A549 (cell line): ENCODE measurements at regions not wholly inside any gene's neighbourhood (a gene's known extent, or its start where the extent isn't known, plus 50 kb on each side); places are given as distances from the start of the nearest gene placed in this dataset.

ENCODE experiments used
- ATAC-seq, 2 experiments: fragments of 200-7000 bp in 1 of 2; fragments of >200 bp in 1 of 2; cut with Nextera tagmentation in 1 of 2; cut with Tn5 transposase in 1 of 2; 3 replicates each; pipeline versions ENCODE4 v1.8.0 to v1.9.1; 2018 to 2020; ENCODE audit warnings: mild to moderate bottlenecking in 1 of 2, moderate library complexity in 1 of 2
- CTCF ChIA-PET: fragments of 300-600 bp; sonication (Branson Sonifier 250); formaldehyde crosslinking; extraction: SDS; loops from one replicate; lab custom pipeline; 2021; ENCODE audit warnings: antibody characterized with exemption, inconsistent platforms; lab: Yijun Ruan, JAX
- POLR2A ChIA-PET: fragments of 350-600 bp; formaldehyde crosslinking; extraction: SDS; loops from one replicate; lab custom pipeline; 2021; ENCODE audit warnings: antibody characterized with exemption, inconsistent platforms; lab: Yijun Ruan, JAX
- DNase-seq, 2 experiments: peaks; one replicate each; pipeline versions ENCODE4 v3.0.0 to v3.0.0-alpha.2; 2011 to 2016; ENCODE audit warnings: low read depth in 1 of 2, low spot score in 1 of 2
- FAIRE-seq: peaks from 2 replicates; lab custom pipeline; 2011; peaks lifted over from hg19 to GRCh38; lab: Jason Lieb, UNC
- H3K27ac ChIP-seq, 2 experiments: fragments of >200 bp; sonication (Bioruptor Twin); formaldehyde crosslinking; 3 replicates each; pipeline ENCODE4 v1.5.1; 2016 to 2017
- H3K4me1 ChIP-seq: fragments of >200 bp; sonication (Bioruptor Twin); formaldehyde crosslinking; 3 replicates; pipeline ENCODE4 v1.6.1; 2016
- H3K4me2 ChIP-seq: fragments of >200 bp; sonication (Bioruptor Twin); formaldehyde crosslinking; 3 replicates; pipeline ENCODE4 v1.6.1; 2016
- H3K4me3 ChIP-seq: fragments of >200 bp; sonication (Bioruptor Twin); formaldehyde crosslinking; 3 replicates; pipeline ENCODE4 v1.5.1; 2016
- H3K9me3 ChIP-seq: fragments of >200 bp; sonication (Bioruptor Twin); formaldehyde crosslinking; 3 replicates; pipeline ENCODE4 v1.6.1; 2016
- BHLHE40 ChIP-seq: IDR thresholded peaks from 2 replicates; pipeline ENCODE4 v1.6.1; 2012; ENCODE audit warnings: low read depth, low read length, inconsistent platforms
- CEBPB ChIP-seq, 2 experiments: fragments of >200 bp in 1 of 2; sonication (Bioruptor Twin) in 1 of 2; formaldehyde crosslinking in 1 of 2; IDR thresholded peaks; 2 replicates each; pipeline ENCODE4 v1.6.1; 2012 to 2016
- CHD2 ChIP-seq: fragments of 150-350 bp; IDR thresholded peaks from 2 replicates; pipeline ENCODE4 v1.6.1; 2014; ENCODE audit warnings: low read length; ENCODE audit not compliant: partially characterized antibody
- EHMT2 ChIP-seq: fragments of 200-600 bp; sonication (generic); IDR thresholded peaks from 2 replicates; pipeline ENCODE4 v1.6.1; 2016; ENCODE audit warnings: antibody characterized with exemption, low read depth, mild to moderate bottlenecking, moderate library complexity
- EP300 ChIP-seq, 2 experiments: fragments of >200 bp; sonication (Bioruptor Twin); formaldehyde crosslinking; IDR thresholded peaks; 2 replicates in 1 of 2; 3 replicates in 1 of 2; pipeline ENCODE4 v1.6.1; 2016 to 2017
- FOXS1 ChIP-seq: fragments of 250-450 bp; sonication (Bioruptor Pico); IDR thresholded peaks from 2 replicates; pipeline ENCODE4 v1.5.0; 2020; ENCODE audit warnings: mild to moderate bottlenecking, moderate library complexity
- GATA3 ChIP-seq: IDR thresholded peaks from 2 replicates; pipeline ENCODE4 v1.6.1; 2012; ENCODE audit warnings: borderline replicate concordance
- HOXA7 ChIP-seq: fragments of 250-450 bp; sonication (Bioruptor Pico); IDR thresholded peaks from 2 replicates; pipeline ENCODE4 v1.5.0; 2020; ENCODE audit warnings: mild to moderate bottlenecking, moderate library complexity
- HOXB13 ChIP-seq: fragments of 250-450 bp; sonication (Bioruptor Pico); IDR thresholded peaks from 2 replicates; pipeline ENCODE4 v1.5.0; 2020; ENCODE audit warnings: low read depth, mild to moderate bottlenecking, moderate library complexity
- JUNB ChIP-seq: fragments of >200 bp; sonication (Bioruptor Twin); formaldehyde crosslinking; IDR thresholded peaks from 2 replicates; pipeline ENCODE4 v1.6.1; 2016
- KDM5A ChIP-seq: fragments of 200-600 bp; sonication (generic); IDR thresholded peaks from 2 replicates; pipeline ENCODE4 v1.6.1; 2016; ENCODE audit warnings: antibody characterized with exemption, mild to moderate bottlenecking
- MAFK ChIP-seq: fragments of 450-650 bp; IDR thresholded peaks from 2 replicates; pipeline ENCODE4 v1.6.1; 2014; ENCODE audit not compliant: partially characterized antibody
- MYC ChIP-seq: IDR thresholded peaks from 2 replicates; pipeline ENCODE4 v1.6.1; 2012; ENCODE audit warnings: mild to moderate bottlenecking, inconsistent platforms, low read length, improper control_type of control experiment, borderline replicate concordance
- NFE2L2 ChIP-seq: fragments of 150-350 bp; conservative IDR thresholded peaks from 2 replicates; pipeline ENCODE4 v1.6.1; 2014; ENCODE audit warnings: low read length
- NR3C1 ChIP-seq: fragments of >200 bp; sonication (Bioruptor Twin); formaldehyde crosslinking; IDR thresholded peaks from 3 replicates; pipeline ENCODE4 v1.6.1; 2017
- PHF8 ChIP-seq: fragments of 200-600 bp; sonication (generic); IDR thresholded peaks from 2 replicates; pipeline ENCODE4 v1.6.1; 2016; ENCODE audit warnings: low read depth, mild to moderate bottlenecking, antibody characterized with exemption, moderate library complexity, borderline replicate concordance
- POLR2A ChIP-seq: IDR thresholded peaks from 2 replicates; pipeline ENCODE4 v1.6.1; 2012; ENCODE audit warnings: mild to moderate bottlenecking, low read length
- POLR2AphosphoS2 ChIP-seq: conservative IDR thresholded peaks from 2 replicates; pipeline ENCODE4 v1.6.1; 2012; ENCODE audit warnings: low read length, improper control_type of control experiment, inconsistent platforms
- RAD21 ChIP-seq, 2 experiments: fragments of >200 bp in 1 of 2; sonication (Bioruptor Twin) in 1 of 2; formaldehyde crosslinking in 1 of 2; IDR thresholded peaks in 1 of 2; conservative IDR thresholded peaks in 1 of 2; 2 replicates in 1 of 2; 3 replicates in 1 of 2; pipeline ENCODE4 v1.6.1; 2012 to 2018; ENCODE audit warnings: inconsistent platforms in 1 of 2
- RARB ChIP-seq: fragments of 250-450 bp; sonication (Bioruptor Pico); IDR thresholded peaks from 2 replicates; pipeline ENCODE4 v1.8.0; 2021; ENCODE audit warnings: mild to moderate bottlenecking, moderate library complexity
- RCOR1 ChIP-seq: fragments of 150-350 bp; IDR thresholded peaks from 2 replicates; pipeline ENCODE4 v1.6.1; 2014; ENCODE audit warnings: antibody characterized with exemption, low read length, low read depth
- RNF2 ChIP-seq: fragments of 200-600 bp; sonication (generic); IDR thresholded peaks from 2 replicates; pipeline ENCODE4 v1.6.1; 2016; ENCODE audit warnings: low read depth, mild to moderate bottlenecking, antibody characterized with exemption, moderate library complexity, borderline replicate concordance
- TP53 ChIP-seq: fragments of 250-450 bp; sonication (Bioruptor Pico); IDR thresholded peaks from 2 replicates; pipeline ENCODE4 v1.5.0; 2021; ENCODE audit warnings: mild to moderate bottlenecking, moderate library complexity
- ZC3H11A ChIP-seq: fragments of 450-650 bp; IDR thresholded peaks from 2 replicates; pipeline ENCODE4 v1.6.1; 2014; ENCODE audit warnings: antibody characterized with exemption, mild to moderate bottlenecking
- ZNF302 ChIP-seq: fragments of 250-450 bp; sonication (Bioruptor Pico); IDR thresholded peaks from 2 replicates; pipeline ENCODE4 v1.9.0; 2021; ENCODE audit warnings: inconsistent platforms, mild to moderate bottlenecking, moderate library complexity
- whole genome bisulfite sequencing: methylation state at CpG from one replicate; pipeline ENCODE4 v1.1.6; 2017; ENCODE audit errors: missing lambda C conversion rate; 5-methylcytosine and 5-hydroxymethylcytosine counted together
- TF ChIP-seq, protein P1 (sequence below): fragments of 450-650 bp; IDR thresholded peaks from 2 replicates; pipeline ENCODE4 v1.6.1; 2014; ENCODE audit warnings: antibody characterized with exemption
- TF ChIP-seq, protein P2 (sequence below): IDR thresholded peaks from 2 replicates; pipeline ENCODE4 v1.6.1; 2012
- TF ChIP-seq, protein P3 (sequence below): fragments of 250-450 bp; sonication (Bioruptor Pico); IDR thresholded peaks from 2 replicates; pipeline ENCODE4 v1.5.0; 2020; ENCODE audit warnings: low read depth, mild to moderate bottlenecking, moderate library complexity
- TF ChIP-seq, protein P4 (sequence below): fragments of 250-450 bp; sonication (Bioruptor Pico); IDR thresholded peaks from 2 replicates; pipeline ENCODE4 v1.5.0; 2021; ENCODE audit warnings: mild to moderate bottlenecking, moderate library complexity, borderline replicate concordance
- TF ChIP-seq, protein P5 (sequence below): IDR thresholded peaks from 2 replicates; pipeline ENCODE4 v1.6.1; 2012

DNA sequence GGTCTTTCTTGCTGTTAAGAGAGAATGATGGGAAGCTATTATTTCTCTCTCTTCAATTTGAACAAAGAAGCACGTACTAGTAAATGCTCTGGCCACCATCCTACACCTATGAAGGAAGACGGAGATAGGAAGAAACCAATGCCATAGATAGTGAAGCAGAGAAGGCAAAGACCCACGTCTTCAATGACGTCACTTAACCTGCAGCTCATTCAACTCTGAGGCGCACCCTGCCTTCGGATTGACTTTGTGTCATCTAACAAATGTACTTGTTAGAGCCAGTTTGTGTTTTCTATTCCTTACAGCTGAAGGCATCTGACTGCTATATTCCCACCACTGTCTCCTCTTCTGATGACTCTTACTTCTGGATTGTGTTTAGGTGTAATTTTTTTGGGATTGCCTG lies 332.5 kb upstream of the DDI1 start:
- H3K4me1 ChIP-seq, result peaks cover 13% of the 10 kb centered on the region
- no peak for ATAC-seq
- H3K4me2 ChIP-seq, result no peak overlapping the region
- FAIRE-seq, result no peak
- H3K9me3 ChIP-seq, result no peaks in the 10 kb centered on the region
- H3K27ac ChIP-seq, result no peak overlapping the region
- H3K4me3 ChIP-seq, result no peak overlapping the region
- ChIA-PET POLR2A (no interaction called here), CTCF (no interaction called here)
- DNase-seq, result no peak
- no peak for TF ChIP-seq PHF8
- TF ChIP-seq TP53, result no peak
- TF ChIP-seq KDM5A, result no peak
- no peak for TF ChIP-seq MAFK
- no peak for TF ChIP-seq JUNB
- TF ChIP-seq RAD21 (conservative IDR thresholded peaks at IDR 0.05 in 1 of 2, IDR thresholded peaks at IDR 0.05 in 1 of 2), result no peak
- TF ChIP-seq, protein P1, sequence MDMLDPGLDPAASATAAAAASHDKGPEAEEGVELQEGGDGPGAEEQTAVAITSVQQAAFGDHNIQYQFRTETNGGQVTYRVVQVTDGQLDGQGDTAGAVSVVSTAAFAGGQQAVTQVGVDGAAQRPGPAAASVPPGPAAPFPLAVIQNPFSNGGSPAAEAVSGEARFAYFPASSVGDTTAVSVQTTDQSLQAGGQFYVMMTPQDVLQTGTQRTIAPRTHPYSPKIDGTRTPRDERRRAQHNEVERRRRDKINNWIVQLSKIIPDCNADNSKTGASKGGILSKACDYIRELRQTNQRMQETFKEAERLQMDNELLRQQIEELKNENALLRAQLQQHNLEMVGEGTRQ, result no peak
- TF ChIP-seq HOXB13 (CRISPR knock-in tag), result no peak
- TF ChIP-seq, protein P2, sequence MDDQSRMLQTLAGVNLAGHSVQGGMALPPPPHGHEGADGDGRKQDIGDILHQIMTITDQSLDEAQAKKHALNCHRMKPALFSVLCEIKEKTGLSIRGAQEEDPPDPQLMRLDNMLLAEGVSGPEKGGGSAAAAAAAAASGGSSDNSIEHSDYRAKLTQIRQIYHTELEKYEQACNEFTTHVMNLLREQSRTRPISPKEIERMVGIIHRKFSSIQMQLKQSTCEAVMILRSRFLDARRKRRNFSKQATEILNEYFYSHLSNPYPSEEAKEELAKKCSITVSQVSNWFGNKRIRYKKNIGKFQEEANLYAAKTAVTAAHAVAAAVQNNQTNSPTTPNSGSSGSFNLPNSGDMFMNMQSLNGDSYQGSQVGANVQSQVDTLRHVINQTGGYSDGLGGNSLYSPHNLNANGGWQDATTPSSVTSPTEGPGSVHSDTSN, result no peak
- no peak for TF ChIP-seq HOXA7 (CRISPR knock-in tag)
- TF ChIP-seq RARB (CRISPR knock-in tag), result no peak
- TF ChIP-seq BHLHE40, result no peak
- TF ChIP-seq EP300 (IDR thresholded peaks at IDR 0.05), result no peak
- no peak for TF ChIP-seq EHMT2
- no peak for TF ChIP-seq ZC3H11A
- TF ChIP-seq, protein P3, sequence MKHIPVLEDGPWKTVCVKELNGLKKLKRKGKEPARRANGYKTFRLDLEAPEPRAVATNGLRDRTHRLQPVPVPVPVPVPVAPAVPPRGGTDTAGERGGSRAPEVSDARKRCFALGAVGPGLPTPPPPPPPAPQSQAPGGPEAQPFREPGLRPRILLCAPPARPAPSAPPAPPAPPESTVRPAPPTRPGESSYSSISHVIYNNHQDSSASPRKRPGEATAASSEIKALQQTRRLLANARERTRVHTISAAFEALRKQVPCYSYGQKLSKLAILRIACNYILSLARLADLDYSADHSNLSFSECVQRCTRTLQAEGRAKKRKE (CRISPR knock-in tag), result no peak
- TF ChIP-seq POLR2AphosphoS2, result no peak
- TF ChIP-seq GATA3, result no peak
- TF ChIP-seq, all 56 proteins: peak for 0
- WGBS, result 86% methylated on average over 6 of the region's 6 CpGs

DNA sequence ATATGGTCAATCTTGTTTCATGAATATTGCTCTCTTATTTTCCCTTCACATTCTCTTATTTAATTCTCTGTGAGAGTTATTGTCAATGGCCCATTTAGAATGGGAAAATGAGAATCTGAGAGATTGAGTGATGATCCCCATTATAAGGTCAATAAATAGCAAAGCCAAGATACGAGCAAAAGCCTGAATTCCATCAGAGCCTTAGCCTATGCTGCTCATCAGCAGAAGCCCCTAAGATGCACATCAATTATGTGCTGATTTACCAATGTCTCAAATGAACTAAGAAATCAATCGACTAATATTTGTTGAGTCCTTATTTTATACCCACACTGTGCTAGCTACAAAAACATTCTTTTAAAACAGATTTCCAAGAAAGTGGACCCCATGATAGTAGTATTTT lies 330.8 kb upstream of the DDI1 start:
- WGBS, result 50% methylated on average over 2 of the region's 2 CpGs
- H3K4me1 ChIP-seq, result peaks cover 7% of the 10 kb centered on the region
- no peak for DNase-seq
- no peak overlapping the region for H3K4me3 ChIP-seq
- no peaks in the 10 kb centered on the region for H3K9me3 ChIP-seq
- H3K4me2 ChIP-seq, result no peak overlapping the region
- TF ChIP-seq GATA3 (no peak), RCOR1 (no peak), CEBPB (IDR thresholded peaks at IDR 0.05) (no peak), NR3C1 (no peak), FOXS1 (CRISPR knock-in tag) (no peak), POLR2A (no peak), EP300 (IDR thresholded peaks at IDR 0.05) (no peak), NFE2L2 (no peak), CHD2 (no peak), ZNF302 (no peak), MYC (no peak), RNF2 (no peak)
- TF ChIP-seq, protein P4, sequence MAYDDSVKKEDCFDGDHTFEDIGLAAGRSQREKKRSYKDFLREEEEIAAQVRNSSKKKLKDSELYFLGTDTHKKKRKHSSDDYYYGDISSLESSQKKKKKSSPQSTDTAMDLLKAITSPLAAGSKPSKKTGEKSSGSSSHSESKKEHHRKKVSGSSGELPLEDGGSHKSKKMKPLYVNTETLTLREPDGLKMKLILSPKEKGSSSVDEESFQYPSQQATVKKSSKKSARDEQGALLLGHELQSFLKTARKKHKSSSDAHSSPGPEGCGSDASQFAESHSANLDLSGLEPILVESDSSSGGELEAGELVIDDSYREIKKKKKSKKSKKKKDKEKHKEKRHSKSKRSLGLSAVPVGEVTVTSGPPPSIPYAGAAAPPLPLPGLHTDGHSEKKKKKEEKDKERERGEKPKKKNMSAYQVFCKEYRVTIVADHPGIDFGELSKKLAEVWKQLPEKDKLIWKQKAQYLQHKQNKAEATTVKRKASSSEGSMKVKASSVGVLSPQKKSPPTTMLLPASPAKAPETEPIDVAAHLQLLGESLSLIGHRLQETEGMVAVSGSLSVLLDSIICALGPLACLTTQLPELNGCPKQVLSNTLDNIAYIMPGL (CRISPR knock-in tag), result no peak
- TF ChIP-seq, protein P5, sequence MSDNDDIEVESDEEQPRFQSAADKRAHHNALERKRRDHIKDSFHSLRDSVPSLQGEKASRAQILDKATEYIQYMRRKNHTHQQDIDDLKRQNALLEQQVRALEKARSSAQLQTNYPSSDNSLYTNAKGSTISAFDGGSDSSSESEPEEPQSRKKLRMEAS, result no peak
- POLR2A ChIA-PET, result no interaction called here
- CTCF ChIA-PET, result no interaction called here
- no peak for FAIRE-seq
- H3K27ac ChIP-seq, result no peak overlapping the region
- no peak for ATAC-seq
